HL-60 (cell line): ENCODE measurements at regions not wholly inside any gene's neighbourhood (a gene's known extent, or its start where the extent isn't known, plus 50 kb on each side); places are given as distances from the start of the nearest gene placed in this dataset.

Experiments used
- SPI1 ChIP-seq: IDR thresholded peaks from 2 replicates; pipeline ENCODE4 v1.6.1; 2012; ENCODE audit warnings: low read depth, mild to moderate bottlenecking, borderline replicate concordance
- TF ChIP-seq, protein P1 (sequence below): IDR thresholded peaks from one replicate; pipeline ENCODE4 v1.5.1; 2011; ENCODE audit warnings: low read length, control low read depth, inconsistent platforms; ENCODE audit not compliant: insufficient read depth

DNA sequence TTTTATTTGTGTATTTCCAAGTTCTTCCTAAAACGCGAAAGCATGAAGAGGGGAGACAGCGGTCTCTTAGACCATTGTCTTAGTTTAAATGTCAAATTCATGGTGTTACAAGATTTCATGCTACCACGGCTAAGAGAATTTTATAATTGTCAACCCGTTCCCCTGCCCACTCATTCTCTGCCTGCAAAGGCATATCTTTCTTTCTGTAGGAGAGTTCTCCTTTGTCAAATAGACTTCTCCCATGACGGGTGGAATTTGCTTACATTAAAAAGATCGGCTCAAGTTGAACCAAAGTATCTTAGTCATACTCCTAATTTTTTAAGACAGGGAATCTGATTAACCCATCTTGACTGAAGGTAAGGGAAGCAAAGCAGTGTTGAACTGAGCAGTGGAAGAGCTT is 539.2 kb downstream of the REEP3 start:
- TF ChIP-seq, protein P1, sequence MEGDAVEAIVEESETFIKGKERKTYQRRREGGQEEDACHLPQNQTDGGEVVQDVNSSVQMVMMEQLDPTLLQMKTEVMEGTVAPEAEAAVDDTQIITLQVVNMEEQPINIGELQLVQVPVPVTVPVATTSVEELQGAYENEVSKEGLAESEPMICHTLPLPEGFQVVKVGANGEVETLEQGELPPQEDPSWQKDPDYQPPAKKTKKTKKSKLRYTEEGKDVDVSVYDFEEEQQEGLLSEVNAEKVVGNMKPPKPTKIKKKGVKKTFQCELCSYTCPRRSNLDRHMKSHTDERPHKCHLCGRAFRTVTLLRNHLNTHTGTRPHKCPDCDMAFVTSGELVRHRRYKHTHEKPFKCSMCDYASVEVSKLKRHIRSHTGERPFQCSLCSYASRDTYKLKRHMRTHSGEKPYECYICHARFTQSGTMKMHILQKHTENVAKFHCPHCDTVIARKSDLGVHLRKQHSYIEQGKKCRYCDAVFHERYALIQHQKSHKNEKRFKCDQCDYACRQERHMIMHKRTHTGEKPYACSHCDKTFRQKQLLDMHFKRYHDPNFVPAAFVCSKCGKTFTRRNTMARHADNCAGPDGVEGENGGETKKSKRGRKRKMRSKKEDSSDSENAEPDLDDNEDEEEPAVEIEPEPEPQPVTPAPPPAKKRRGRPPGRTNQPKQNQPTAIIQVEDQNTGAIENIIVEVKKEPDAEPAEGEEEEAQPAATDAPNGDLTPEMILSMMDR, result no peak
- no peak for TF ChIP-seq SPI1
